Cardiac muscle cell (in vitro differentiated cells and primary cell): ENCODE measurements at regions not wholly inside any gene's neighbourhood (a gene's known extent, or its start where the extent isn't known, plus 50 kb on each side); places are given as distances from the start of the nearest gene placed in this dataset.

Source experiments
- DNase-seq, 2 donors: peaks; one replicate each; pipeline versions ENCODE4 v3.0.0 to v3.0.0-alpha.2; 2010 to 2017; ENCODE audit warnings: low read depth in 1 of 2, low spot score in 1 of 2
- H3K27ac ChIP-seq: fragments of 200-600 bp; sonication (generic); 2 replicates; pipeline ENCODE4 v1.5.1; 2016
- H3K27me3 ChIP-seq: fragments of 200-600 bp; sonication (generic); 2 replicates; pipeline ENCODE4 v1.6.0; 2016; ENCODE audit warnings: control low read depth
- H3K36me3 ChIP-seq: fragments of 200-600 bp; sonication (generic); 2 replicates; pipeline ENCODE4 v1.5.1; 2016; ENCODE audit warnings: control low read depth
- H3K4me1 ChIP-seq: fragments of 200-600 bp; sonication (generic); 2 replicates; pipeline ENCODE4 v1.8.1; 2017; ENCODE audit warnings: low read depth, mild to moderate bottlenecking, mixed run types
- H3K4me3 ChIP-seq: fragments of 200-600 bp; sonication (generic); 2 replicates; pipeline ENCODE4 v1.5.1; 2016; ENCODE audit warnings: mild to moderate bottlenecking
- H3K9me3 ChIP-seq: fragments of 200-600 bp; sonication (generic); 2 replicates; pipeline ENCODE4 v1.5.1; 2017; ENCODE audit warnings: low read depth, mild to moderate bottlenecking, control low read depth
- TF ChIP-seq, protein P1 (sequence below): IDR thresholded peaks from 2 replicates; pipeline ENCODE4 v1.5.1; 2012; ENCODE audit warnings: low read depth, mild to moderate bottlenecking, low read length

GRCh38 chr11:105553025-105553424, 56.8 kb upstream of the GRIA4 start:
- Histone ChIP-seq H3K4me3 (no peak overlapping the region), H3K9me3 (no peaks in the 10 kb centered on the region), H3K36me3 (no peaks in the 10 kb centered on the region), H3K4me1 (no peaks in the 10 kb centered on the region), H3K27ac (no peak overlapping the region), H3K27me3 (no peaks in the 10 kb centered on the region)
- DNase-seq: peak in 1 of 2 donors; percentile 8
- TF ChIP-seq, protein P1, sequence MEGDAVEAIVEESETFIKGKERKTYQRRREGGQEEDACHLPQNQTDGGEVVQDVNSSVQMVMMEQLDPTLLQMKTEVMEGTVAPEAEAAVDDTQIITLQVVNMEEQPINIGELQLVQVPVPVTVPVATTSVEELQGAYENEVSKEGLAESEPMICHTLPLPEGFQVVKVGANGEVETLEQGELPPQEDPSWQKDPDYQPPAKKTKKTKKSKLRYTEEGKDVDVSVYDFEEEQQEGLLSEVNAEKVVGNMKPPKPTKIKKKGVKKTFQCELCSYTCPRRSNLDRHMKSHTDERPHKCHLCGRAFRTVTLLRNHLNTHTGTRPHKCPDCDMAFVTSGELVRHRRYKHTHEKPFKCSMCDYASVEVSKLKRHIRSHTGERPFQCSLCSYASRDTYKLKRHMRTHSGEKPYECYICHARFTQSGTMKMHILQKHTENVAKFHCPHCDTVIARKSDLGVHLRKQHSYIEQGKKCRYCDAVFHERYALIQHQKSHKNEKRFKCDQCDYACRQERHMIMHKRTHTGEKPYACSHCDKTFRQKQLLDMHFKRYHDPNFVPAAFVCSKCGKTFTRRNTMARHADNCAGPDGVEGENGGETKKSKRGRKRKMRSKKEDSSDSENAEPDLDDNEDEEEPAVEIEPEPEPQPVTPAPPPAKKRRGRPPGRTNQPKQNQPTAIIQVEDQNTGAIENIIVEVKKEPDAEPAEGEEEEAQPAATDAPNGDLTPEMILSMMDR: no peak

DNA sequence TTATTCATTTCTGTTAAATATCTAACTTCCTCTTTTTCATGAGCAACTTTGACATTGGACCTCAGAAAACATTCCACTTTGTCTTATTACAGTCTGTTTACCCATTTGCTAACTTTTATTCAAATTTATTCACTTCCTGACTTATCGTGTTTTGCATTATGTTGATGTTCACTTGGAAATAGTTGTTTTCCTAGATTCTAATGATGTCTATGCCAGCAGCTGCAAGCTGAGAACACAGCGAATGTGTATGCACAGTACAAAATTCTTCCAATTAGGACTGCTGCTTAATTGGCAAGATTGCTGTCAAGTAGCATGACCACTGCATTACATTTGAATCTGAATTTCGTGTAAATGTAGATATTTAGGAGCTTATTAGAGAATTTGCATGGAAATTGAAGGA, 61.5 kb upstream of the GRIA4 start:
- no peak for DNase-seq
- TF ChIP-seq, protein P1: no peak
- Histone ChIP-seq H3K27me3 (no peaks in the 10 kb centered on the region), H3K36me3 (no peaks in the 10 kb centered on the region), H3K4me1 (no peaks in the 10 kb centered on the region), H3K27ac (no peak overlapping the region), H3K9me3 (no peaks in the 10 kb centered on the region), H3K4me3 (no peak overlapping the region)

DNA sequence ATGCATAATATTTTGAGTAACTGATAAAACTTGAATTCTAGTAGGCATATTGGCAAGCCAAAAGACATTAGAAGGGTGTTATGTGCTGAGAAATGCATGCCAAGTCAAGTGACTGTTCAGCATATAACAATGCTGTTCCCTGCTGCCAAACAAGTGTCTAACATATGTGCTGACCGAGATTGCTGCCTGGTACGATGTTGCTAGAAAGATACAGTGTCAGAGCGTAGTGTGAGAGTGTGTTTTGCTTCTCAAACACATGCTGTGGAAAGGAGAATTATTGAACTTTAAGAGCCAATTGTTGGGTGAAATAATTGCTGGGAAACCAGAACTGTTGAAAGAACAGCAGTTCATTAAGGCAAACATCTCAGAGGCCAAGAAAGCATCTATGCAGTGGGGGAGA, 71.3 kb upstream of the GRIA4 start:
- DNase-seq: peak in 1 of 2 donors; percentile 6
- no peaks in the 10 kb centered on the region for H3K9me3 ChIP-seq

DNA sequence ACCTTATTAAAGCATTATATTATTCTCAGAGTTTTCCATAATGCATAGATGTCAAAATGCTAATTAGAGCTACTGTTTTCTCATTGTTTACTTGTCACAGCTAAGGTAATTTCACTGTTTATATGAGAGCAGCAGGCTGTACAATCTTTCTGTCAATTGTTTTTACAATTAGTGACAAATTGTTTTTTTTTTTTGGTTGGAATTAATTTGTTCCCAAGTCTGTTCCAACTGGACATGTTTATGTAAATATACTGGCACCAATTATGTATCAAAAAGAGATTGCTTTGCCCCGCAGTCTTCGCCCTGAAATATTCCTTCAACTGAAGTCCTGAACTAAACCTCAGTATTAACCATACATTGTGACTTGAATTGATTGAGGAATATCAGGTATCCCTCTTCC, 72.3 kb upstream of the GRIA4 start:
- no peaks in the 10 kb centered on the region for H3K9me3 ChIP-seq
- no peak for DNase-seq
- TF ChIP-seq, protein P1: no peak
- H3K36me3 ChIP-seq: no peaks in the 10 kb centered on the region
- no peaks in the 10 kb centered on the region for H3K27me3 ChIP-seq
- no peak overlapping the region for H3K4me3 ChIP-seq
- no peaks in the 10 kb centered on the region for H3K4me1 ChIP-seq
- H3K27ac ChIP-seq: no peak overlapping the region

More for the DNA sequence above, 71.3 kb upstream of the GRIA4 start:
- Histone ChIP-seq H3K27me3 (no peaks in the 10 kb centered on the region), H3K4me3 (no peak overlapping the region), H3K4me1 (no peaks in the 10 kb centered on the region), H3K36me3 (no peaks in the 10 kb centered on the region), H3K27ac (no peak overlapping the region)
- TF ChIP-seq, protein P1: no peak

DNA sequence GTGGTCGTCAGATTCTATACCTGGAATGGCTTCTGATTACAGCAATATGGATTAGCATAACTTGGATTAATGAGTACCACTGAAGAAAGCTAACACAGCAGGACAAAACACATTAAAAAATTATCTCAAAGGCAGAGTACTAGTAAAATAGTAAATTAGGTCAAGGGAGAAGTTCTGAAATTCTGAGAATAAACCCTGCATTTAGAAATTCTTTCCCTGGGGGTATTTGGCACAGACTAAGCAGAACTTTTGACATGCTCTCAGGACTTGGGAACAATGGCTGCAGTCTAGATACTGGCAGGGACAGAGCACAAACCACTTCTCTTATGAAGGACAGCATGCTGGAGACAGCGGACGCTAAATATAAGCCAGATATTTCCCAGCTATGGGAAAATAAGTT, 85.6 kb upstream of the GRIA4 start:
- H3K27me3 ChIP-seq: no peaks in the 10 kb centered on the region
- no peak overlapping the region for H3K4me3 ChIP-seq
- no peaks in the 10 kb centered on the region for H3K9me3 ChIP-seq
- peak in 1 of 2 donors; percentile 13 for DNase-seq
- TF ChIP-seq, protein P1: no peak
- H3K4me1 ChIP-seq: peaks cover 11% of the 10 kb centered on the region
- peak overlapping the region; percentile 0 for H3K27ac ChIP-seq
- H3K36me3 ChIP-seq: no peaks in the 10 kb centered on the region
